H1 (cell line): ENCODE measurements at regions not wholly inside any gene's neighbourhood (a gene's known extent, or its start where the extent isn't known, plus 50 kb on each side); places are given as distances from the start of the nearest gene placed in this dataset.

ENCODE experiments used
- CTCF ChIA-PET: fragments of 300-600 bp; sonication (Branson Sonifier 250); formaldehyde crosslinking; loops from one replicate; lab custom pipeline; 2021; ENCODE audit not compliant: partially characterized antibody; lab: Charles Lee
- POLR2A ChIA-PET: fragments of 300-600 bp; sonication (Branson Sonifier 250); formaldehyde crosslinking; loops from one replicate; lab custom pipeline; 2021; ENCODE audit warnings: inconsistent platforms; ENCODE audit not compliant: partially characterized antibody; lab: Charles Lee
- DNase-seq, 2 experiments: peaks; one replicate each; pipeline versions ENCODE4 v3.0.0 to v3.0.0-alpha.2; 2010 to 2022; ENCODE audit warnings: low spot score in 2 of 2, low read depth in 1 of 2, mixed read lengths in 1 of 2
- FAIRE-seq: peaks from 2 replicates; lab custom pipeline; 2011; peaks lifted over from hg19 to GRCh38; lab: Jason Lieb, UNC
- H2AFZ ChIP-seq: 2 replicates; pipeline ENCODE4 v1.8.1; 2012; ENCODE audit warnings: low read length, inconsistent platforms
- H2AK5ac ChIP-seq: 2 replicates; pipeline ENCODE4 v1.6.1; 2013; ENCODE audit warnings: low read depth, low read length
- H2BK120ac ChIP-seq: replicated peaks from 2 replicates; pipeline ENCODE3; 2013; ENCODE audit warnings: low read depth, low read length, inconsistent platforms
- H2BK12ac ChIP-seq: 2 replicates; pipeline ENCODE4 v1.6.1; 2013; ENCODE audit warnings: low read depth, low read length
- H2BK15ac ChIP-seq: 2 replicates; pipeline ENCODE4 v1.6.1; 2013; ENCODE audit warnings: low read length
- H2BK20ac ChIP-seq: 2 replicates; pipeline ENCODE4 v1.6.1; 2013; ENCODE audit warnings: low read length
- H2BK5ac ChIP-seq: 2 replicates; pipeline ENCODE4 v1.6.1; 2013; ENCODE audit warnings: low read depth, low read length
- H3K14ac ChIP-seq: 2 replicates; pipeline ENCODE4 v1.6.1; 2013; ENCODE audit warnings: inconsistent platforms; ENCODE audit not compliant: insufficient read length
- H3K18ac ChIP-seq: 2 replicates; pipeline ENCODE4 v1.6.1; 2013; ENCODE audit warnings: low read length; ENCODE audit errors: extremely low read depth
- H3K23ac ChIP-seq: 2 replicates; pipeline ENCODE4 v1.6.1; 2013; ENCODE audit warnings: inconsistent platforms; ENCODE audit not compliant: insufficient read length
- H3K23me2 ChIP-seq: 2 replicates; pipeline ENCODE4 v1.6.1; 2013; ENCODE audit warnings: low read depth, low read length
- H3K27ac ChIP-seq: 2 replicates; pipeline ENCODE4 v1.6.1; 2011; ENCODE audit warnings: low read depth, low read length, inconsistent platforms
- H3K27me3 ChIP-seq, 4 experiments: replicated peaks in 1 of 4; 1 replicate in 1 of 4; 2 replicates in 3 of 4; pipeline versions ENCODE4 v1.6.1 to v1.8.1; 2011 to 2013; ENCODE audit warnings: low read length in 3 of 4, mild to moderate bottlenecking in 3 of 4, inconsistent platforms in 2 of 4, mixed read lengths in 2 of 4, moderate library complexity in 1 of 4; ENCODE audit not compliant: control insufficient read depth in 3 of 4, insufficient read depth in 3 of 4; ENCODE audit errors: extremely low read depth in 1 of 4
- H3K36me3 ChIP-seq, 4 experiments: 2 replicates each; pipeline versions ENCODE4 v1.6.1 to v1.8.1; 2011 to 2013; ENCODE audit warnings: mild to moderate bottlenecking in 4 of 4, low read length in 3 of 4, moderate library complexity in 2 of 4, control low read depth in 1 of 4, inconsistent platforms in 1 of 4; ENCODE audit not compliant: insufficient read depth in 4 of 4, control insufficient read depth in 2 of 4
- H3K4ac ChIP-seq: replicated peaks from 2 replicates; pipeline ENCODE3; 2013; ENCODE audit warnings: low read length, low read depth, mixed read lengths, inconsistent platforms; ENCODE audit not compliant: insufficient read length
- H3K4me1 ChIP-seq, 4 experiments: replicated peaks in 1 of 4; 1 replicate in 1 of 4; 2 replicates in 3 of 4; pipeline versions ENCODE4 v1.6.1 to v1.8.1; 2011 to 2013; ENCODE audit warnings: low read length in 3 of 4, inconsistent platforms in 2 of 4, mixed read lengths in 1 of 4; ENCODE audit not compliant: insufficient read depth in 4 of 4, control insufficient read depth in 3 of 4
- H3K4me2 ChIP-seq, 2 experiments: 2 replicates each; pipeline versions ENCODE4 v1.6.1 to v1.8.1; 2011 to 2013; ENCODE audit warnings: low read depth in 2 of 2, low read length in 2 of 2, control low read depth in 1 of 2, inconsistent platforms in 1 of 2, mild to moderate bottlenecking in 1 of 2; ENCODE audit not compliant: insufficient read depth in 1 of 2
- H3K4me3 ChIP-seq, 4 experiments: fragments of 200-600, 300-600 bp in 1 of 4; sonication (generic), shearing (Covaris generic), sonication (Bioruptor Twin) in 1 of 4; 2 replicates each; pipeline versions ENCODE4 v1.5.1 to v1.8.1; 2011 to 2016; ENCODE audit warnings: low read length in 4 of 4, low read depth in 3 of 4, control low read depth in 2 of 4, inconsistent platforms in 2 of 4, mild to moderate bottlenecking in 2 of 4, mixed read lengths in 1 of 4, moderate library complexity in 1 of 4; ENCODE audit not compliant: insufficient read depth in 2 of 4; ENCODE audit errors: extremely low read depth in 1 of 4
- H3K56ac ChIP-seq: replicated peaks from 2 replicates; pipeline ENCODE3; 2013; ENCODE audit warnings: low read depth, mild to moderate bottlenecking, mixed read lengths, low read length, inconsistent platforms; ENCODE audit not compliant: insufficient read length
- H3K79me1 ChIP-seq: 2 replicates; pipeline ENCODE4 v1.6.1; 2013; ENCODE audit warnings: low read depth, low read length, control low read depth
- H3K79me2 ChIP-seq, 2 experiments: 2 replicates each; pipeline versions ENCODE4 v1.6.1 to v1.8.1; 2012 to 2013; ENCODE audit warnings: low read length in 2 of 2, mild to moderate bottlenecking in 2 of 2, inconsistent platforms in 1 of 2; ENCODE audit not compliant: insufficient read depth in 2 of 2, control insufficient read depth in 1 of 2
- H3K9ac ChIP-seq, 4 experiments: replicated peaks in 1 of 4; 1 replicate in 1 of 4; 2 replicates in 3 of 4; pipeline versions ENCODE4 v1.6.1 to v1.8.1; 2011 to 2013; ENCODE audit warnings: low read depth in 3 of 4, low read length in 3 of 4, control low read depth in 2 of 4, mild to moderate bottlenecking in 2 of 4, moderate library complexity in 2 of 4, inconsistent platforms in 1 of 4; ENCODE audit errors: extremely low read depth in 1 of 4
- H3K9me3 ChIP-seq, 2 experiments: 2 replicates each; pipeline versions ENCODE4 v1.6.1 to v1.8.1; 2012 to 2013; ENCODE audit warnings: mild to moderate bottlenecking in 2 of 2, moderate library complexity in 2 of 2, control low read depth in 1 of 2, inconsistent platforms in 1 of 2, low read depth in 1 of 2, low read length in 1 of 2, mixed read lengths in 1 of 2; ENCODE audit not compliant: insufficient read depth in 2 of 2
- H4K20me1 ChIP-seq, 2 experiments: replicated peaks in 1 of 2; 2 replicates each; pipeline versions ENCODE3 to v1.8.1; 2011 to 2013; ENCODE audit warnings: inconsistent platforms in 2 of 2, low read length in 2 of 2, mild to moderate bottlenecking in 1 of 2; ENCODE audit not compliant: insufficient read depth in 2 of 2, control insufficient read depth in 1 of 2
- H4K5ac ChIP-seq: 2 replicates; pipeline ENCODE4 v1.6.1; 2013; ENCODE audit warnings: low read length, low read depth, mixed read lengths, inconsistent platforms; ENCODE audit not compliant: insufficient read length
- H4K8ac ChIP-seq: 2 replicates; pipeline ENCODE4 v1.8.0; 2013; ENCODE audit warnings: mild to moderate bottlenecking, moderate library complexity, low read length, inconsistent platforms; ENCODE audit not compliant: insufficient read depth; ENCODE audit errors: extremely low read depth
- H4K91ac ChIP-seq: replicated peaks from 2 replicates; pipeline ENCODE3; 2013; ENCODE audit warnings: low read length, mixed read lengths, inconsistent platforms; ENCODE audit not compliant: insufficient read length
- BRCA1 ChIP-seq: IDR thresholded peaks from 2 replicates; pipeline ENCODE4 v1.6.1; 2012; ENCODE audit warnings: low read depth, low read length, improper control_type of control experiment
- EGR1 ChIP-seq: IDR thresholded peaks from 2 replicates; pipeline ENCODE4 v1.6.1; 2011; ENCODE audit warnings: low read depth, low read length, borderline replicate concordance
- JUN ChIP-seq: IDR thresholded peaks from 2 replicates; pipeline ENCODE4 v1.6.1; 2011; ENCODE audit warnings: low read depth, mild to moderate bottlenecking, improper control_type of control experiment, low read length
- KDM4A ChIP-seq: IDR thresholded peaks from one replicate; pipeline ENCODE4 v1.7.1; 2012; ENCODE audit warnings: low read depth, mild to moderate bottlenecking, moderate library complexity, low read length, inconsistent platforms; ENCODE audit not compliant: severe bottlenecking
- KDM5A ChIP-seq: fragments of 200-600 bp; IDR thresholded peaks from 2 replicates; pipeline ENCODE4 v1.7.1; 2012; ENCODE audit warnings: mild to moderate bottlenecking, low read length, inconsistent platforms, mixed read lengths
- POU5F1 ChIP-seq: IDR thresholded peaks from 2 replicates; pipeline ENCODE4 v1.6.1; 2011; ENCODE audit warnings: low read depth, mild to moderate bottlenecking, low read length, moderate library complexity
- RFX5 ChIP-seq: IDR thresholded peaks from 2 replicates; pipeline ENCODE4 v1.6.1; 2011; ENCODE audit warnings: low read depth, low read length, improper control_type of control experiment, borderline replicate concordance
- SP1 ChIP-seq: IDR thresholded peaks from 2 replicates; pipeline ENCODE4 v1.6.1; 2011; ENCODE audit warnings: low read depth, low read length
- WGBS, 2 experiments: shearing (Covaris generic) in 1 of 2; methylation state at CpG; one replicate each; pipeline versions ENCODE4 v1.1.6 to v1.1.7; 2013 to 2015; ENCODE audit warnings: low lambda C conversion rate in 2 of 2, mixed read lengths in 2 of 2, inconsistent platforms in 1 of 2, low coverage in 1 of 2, missing lambda C conversion rate in 1 of 2; ENCODE audit not compliant: insufficient replicate concordance in 2 of 2, insufficient coverage in 1 of 2, insufficient read length in 1 of 2; ENCODE audit errors: extremely low coverage in 1 of 2, missing lambda C conversion rate in 1 of 2; 5-methylcytosine and 5-hydroxymethylcytosine counted together

DNA sequence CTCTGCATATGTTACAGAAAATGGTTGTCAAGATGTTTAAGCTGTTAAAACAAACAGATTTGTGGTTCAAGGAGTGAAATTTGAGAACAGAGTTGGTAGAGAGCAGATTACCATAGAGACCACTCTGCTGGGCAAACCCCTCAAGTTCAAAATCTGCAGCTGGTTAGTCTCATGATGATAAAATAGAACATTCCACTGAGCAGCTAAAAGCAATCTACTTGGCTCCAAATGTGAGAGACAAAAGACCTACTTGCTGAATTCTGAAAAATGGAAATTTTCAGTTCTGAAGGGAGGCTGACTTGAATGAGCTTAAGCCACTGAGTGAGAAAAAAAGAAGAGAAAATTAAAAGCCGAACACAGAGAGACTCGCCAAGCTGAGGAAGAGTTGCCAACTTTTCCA lies 519.3 kb downstream of the NOVA1 start:
- H3K79me1 ChIP-seq: no peaks in the 10 kb centered on the region
- no peak overlapping the region for H3K23ac ChIP-seq
- no peak overlapping the region for H2AFZ ChIP-seq
- H2BK20ac ChIP-seq: no peak overlapping the region
- H3K27me3 ChIP-seq: no peaks in the 10 kb centered on the region
- no peak overlapping the region for H3K56ac ChIP-seq
- H2AK5ac ChIP-seq: no peak overlapping the region
- no peaks in the 10 kb centered on the region for H3K79me2 ChIP-seq
- H3K9ac ChIP-seq: no peak overlapping the region
- no peaks in the 10 kb centered on the region for H3K23me2 ChIP-seq
- no peak overlapping the region for H3K27ac ChIP-seq
- H3K14ac ChIP-seq: no peak overlapping the region
- H4K5ac ChIP-seq: no peak overlapping the region
- H3K4me1 ChIP-seq: no peaks in the 10 kb centered on the region
- H3K36me3 ChIP-seq: no peaks in the 10 kb centered on the region
- H2BK5ac ChIP-seq: no peak overlapping the region
- CTCF ChIA-PET: interaction anchor here (0.7 to 1.2 kb wide), 3 partner anchors 50 to 629 kb away, joined by 3 read pairs; no protein-coding TSS in a partner anchor
- 0 out of 4 replicates have a peak, but pooled peaks cover 0 to 2% of the 10 kb centered on the region in 2 experiments for H3K9me3 ChIP-seq
- 93% methylated on average over 2 of the region's 2 CpGs; no CpG with 5 or more reads in 1 of the 2 experiments for WGBS, 2 experiments
- H3K4me3 ChIP-seq: no peak overlapping the region
- no peak overlapping the region for H2BK12ac ChIP-seq
- TF ChIP-seq SP1: no peak
- TF ChIP-seq EGR1: no peak
- no peak for TF ChIP-seq JUN
- no peak for TF ChIP-seq KDM5A
- no peak for TF ChIP-seq POU5F1
- no peak for TF ChIP-seq KDM4A
- TF ChIP-seq BRCA1: no peak
- TF ChIP-seq RFX5: no peak
- TF ChIP-seq, all 59 proteins: peak for 0
- no peak overlapping the region for H3K4me2 ChIP-seq
- no peaks in the 10 kb centered on the region for H4K20me1 ChIP-seq
- no peak overlapping the region for H2BK120ac ChIP-seq
- no peak overlapping the region for H3K18ac ChIP-seq
- H3K4ac ChIP-seq: no peak overlapping the region
- POLR2A ChIA-PET: no interaction called here
- no peak overlapping the region for H4K91ac ChIP-seq
- H4K8ac ChIP-seq: no peak overlapping the region
- FAIRE-seq (no peak), DNase-seq (no peak)
- no peak overlapping the region for H2BK15ac ChIP-seq
